SU-DHL-6 (cell line): ENCODE measurements at regions not wholly inside any gene's neighbourhood (a gene's known extent, or its start where the extent isn't known, plus 50 kb on each side); places are given as distances from the start of the nearest gene placed in this dataset.

Experiments
- EZH2phosphoT487 ChIP-seq: fragments of 200-600 bp; sonication (generic), shearing (Covaris generic); conservative IDR thresholded peaks from 2 replicates; pipeline ENCODE4 v1.6.1; 2018; ENCODE audit warnings: mild to moderate bottlenecking, antibody characterized with exemption, low read length, moderate library complexity, mixed read lengths
- TF ChIP-seq, protein P1 (sequence below): fragments of 200-600 bp; sonication (generic); IDR thresholded peaks from one replicate; pipeline ENCODE4 v1.5.1; 2017; ENCODE audit warnings: antibody characterized with exemption, mild to moderate bottlenecking, low read length, moderate library complexity; ENCODE audit not compliant: insufficient read depth, poor library complexity, severe bottlenecking

DNA sequence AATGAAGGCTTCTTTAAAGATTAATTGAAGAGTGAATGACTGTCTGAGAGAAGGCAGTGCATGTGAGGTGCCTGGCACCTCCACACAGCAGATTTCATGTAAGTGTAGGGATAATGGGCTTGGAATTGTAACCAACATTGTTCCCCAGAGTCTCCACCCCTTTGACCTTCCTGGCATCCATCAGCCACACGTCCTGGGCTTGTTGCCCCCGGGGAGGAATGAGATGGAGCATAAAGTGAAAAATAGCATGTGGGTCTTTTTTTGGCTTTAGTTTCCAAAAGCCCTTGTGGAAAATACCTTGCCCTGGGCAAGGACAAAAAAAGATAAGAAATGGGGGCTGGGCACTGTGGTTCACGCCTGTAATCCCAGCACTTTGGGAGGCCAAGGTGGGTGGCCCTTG is 242.2 kb upstream of the ECI2 start:
- TF ChIP-seq, protein P1, sequence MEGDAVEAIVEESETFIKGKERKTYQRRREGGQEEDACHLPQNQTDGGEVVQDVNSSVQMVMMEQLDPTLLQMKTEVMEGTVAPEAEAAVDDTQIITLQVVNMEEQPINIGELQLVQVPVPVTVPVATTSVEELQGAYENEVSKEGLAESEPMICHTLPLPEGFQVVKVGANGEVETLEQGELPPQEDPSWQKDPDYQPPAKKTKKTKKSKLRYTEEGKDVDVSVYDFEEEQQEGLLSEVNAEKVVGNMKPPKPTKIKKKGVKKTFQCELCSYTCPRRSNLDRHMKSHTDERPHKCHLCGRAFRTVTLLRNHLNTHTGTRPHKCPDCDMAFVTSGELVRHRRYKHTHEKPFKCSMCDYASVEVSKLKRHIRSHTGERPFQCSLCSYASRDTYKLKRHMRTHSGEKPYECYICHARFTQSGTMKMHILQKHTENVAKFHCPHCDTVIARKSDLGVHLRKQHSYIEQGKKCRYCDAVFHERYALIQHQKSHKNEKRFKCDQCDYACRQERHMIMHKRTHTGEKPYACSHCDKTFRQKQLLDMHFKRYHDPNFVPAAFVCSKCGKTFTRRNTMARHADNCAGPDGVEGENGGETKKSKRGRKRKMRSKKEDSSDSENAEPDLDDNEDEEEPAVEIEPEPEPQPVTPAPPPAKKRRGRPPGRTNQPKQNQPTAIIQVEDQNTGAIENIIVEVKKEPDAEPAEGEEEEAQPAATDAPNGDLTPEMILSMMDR, result no peak
- no peak for TF ChIP-seq EZH2phosphoT487
